ENCODE measurements at regions not wholly inside any gene's neighbourhood (a gene's known extent, or its start where the extent isn't known, plus 50 kb on each side); places are given as distances from the start of the nearest gene placed in this dataset.

- H3K4me3 ChIP-seq (ENCODE audit: low read depth in 2 of 2, low read length in 1 of 2) = no peak overlapping the region
- no peaks in the 10 kb centered on the region for H4K20me1 ChIP-seq (ENCODE audit: insufficient read depth)
- H3F3A ChIP-seq (replicated peaks; ENCODE audit: insufficient read depth) = no peaks in the 10 kb centered on the region
- no peak overlapping the region for H3K9ac ChIP-seq
- no peaks in the 10 kb centered on the region for H3K27me3 ChIP-seq (ENCODE audit: insufficient read depth)
- CTCF ChIA-PET = no interaction called here
- H3K36me3 ChIP-seq (replicated peaks in 1 of 2; ENCODE audit: control insufficient read depth in 1 of 2, insufficient read depth in 2 of 2, low read length in 1 of 2) = no peaks in the 10 kb centered on the region
- H3K4me1 ChIP-seq (ENCODE audit: control insufficient read depth in 1 of 2, insufficient read depth in 2 of 2, low read depth in 1 of 2, low read length in 1 of 2) = no peaks in the 10 kb centered on the region
- no peak overlapping the region for H3K4me2 ChIP-seq
- 13% methylated on average over 2 of the region's 2 CpGs for WGBS (ENCODE audit: low lambda C conversion rate)
- DNase-seq = no peak
- POLR2A ChIA-PET = no interaction called here
- no peak for TF ChIP-seq FOXJ3 (CRISPR knock-in tag; IDR thresholded peaks at IDR 0.05)
- TF ChIP-seq MEF2A (IDR thresholded peaks at IDR 0.05; ENCODE audit: borderline replicate concordance, low read depth) = no peak
- TF ChIP-seq RAD21 (IDR thresholded peaks at IDR 0.05; ENCODE audit: low read length) = no peak
- no peak for TF ChIP-seq ZBTB33 (IDR thresholded peaks at IDR 0.05; ENCODE audit: borderline replicate concordance, low read depth)
- no peaks in the 10 kb centered on the region for H3K9me2 ChIP-seq
- H2AFZ ChIP-seq (ENCODE audit: low read depth) = no peak overlapping the region
- no peak overlapping the region for H3K27ac ChIP-seq (ENCODE audit: low read depth in 2 of 2, low read length in 1 of 2)
- no peaks in the 10 kb centered on the region for H3K79me2 ChIP-seq (ENCODE audit: insufficient read depth)
- H3K9me3 ChIP-seq = no peaks in the 10 kb centered on the region
These were observed 284.9 kb upstream of the FBXL7 start for GRCh38 chr5:15215056-15215455.

GRCh38 chr5:15214010-15214409, 286.0 kb upstream of the FBXL7 start:
- H3K9me3 ChIP-seq = no peaks in the 10 kb centered on the region
- H3K9ac ChIP-seq = no peak overlapping the region
- H3K4me1 ChIP-seq (ENCODE audit: control insufficient read depth in 1 of 2, insufficient read depth in 2 of 2, low read depth in 1 of 2, low read length in 1 of 2) = no peaks in the 10 kb centered on the region; a peak in 1 of 4 replicates
- H3K27ac ChIP-seq (ENCODE audit: low read depth in 2 of 2, low read length in 1 of 2) = no peak overlapping the region
- H3K9me2 ChIP-seq = no peaks in the 10 kb centered on the region
- TF ChIP-seq PBX3 (IDR thresholded peaks at IDR 0.05) (no peak), IRF3 (IDR thresholded peaks at IDR 0.05; ENCODE audit: low read depth, low read length) (no peak), USF1 (IDR thresholded peaks at IDR 0.05; ENCODE audit: borderline replicate concordance, low read depth) (no peak), SMC3 (IDR thresholded peaks at IDR 0.05; ENCODE audit: low read depth, low read length) (no peak), EZH2phosphoT487 (IDR thresholded peaks at IDR 0.05; ENCODE audit: borderline replicate concordance, low read depth) (no peak), FOSL2 (IDR thresholded peaks at IDR 0.05; ENCODE audit: borderline replicate concordance, low read depth) (no peak), CTCF (IDR thresholded peaks at IDR 0.05) (no peak), TEAD4 (IDR thresholded peaks at IDR 0.05; ENCODE audit: borderline replicate concordance, insufficient read depth) (no peak), YY1 (IDR thresholded peaks at IDR 0.05; ENCODE audit: low read depth) (no peak), RAD21 (IDR thresholded peaks at IDR 0.05; ENCODE audit: low read length) (no peak)
- no peak for DNase-seq
- no peak overlapping the region for H3K4me2 ChIP-seq
- 91% methylated on average over 1 of the region's 1 CpG for WGBS (ENCODE audit: low lambda C conversion rate)
- ChIA-PET POLR2A (no interaction called here), CTCF (no interaction called here)
- no peaks in the 10 kb centered on the region for H3K36me3 ChIP-seq (replicated peaks in 1 of 2; ENCODE audit: control insufficient read depth in 1 of 2, insufficient read depth in 2 of 2, low read length in 1 of 2)
- no peaks in the 10 kb centered on the region for H3F3A ChIP-seq (replicated peaks; ENCODE audit: insufficient read depth)
- no peak overlapping the region for H2AFZ ChIP-seq (ENCODE audit: low read depth)
- H3K79me2 ChIP-seq (ENCODE audit: insufficient read depth) = no peaks in the 10 kb centered on the region
- no peaks in the 10 kb centered on the region for H4K20me1 ChIP-seq (ENCODE audit: insufficient read depth)
- H3K4me3 ChIP-seq (ENCODE audit: low read depth in 2 of 2, low read length in 1 of 2) = no peak overlapping the region
- no peaks in the 10 kb centered on the region for H3K27me3 ChIP-seq (ENCODE audit: insufficient read depth)

All from SK-N-SH (cell line).